Left ventricle myocardium inferior (tissue), 1 donor: ENCODE measurements at regions not wholly inside any gene's neighbourhood (a gene's known extent, or its start where the extent isn't known, plus 50 kb on each side); places are given as distances from the start of the nearest gene placed in this dataset.

Experiments used
- DNase-seq: peaks from one replicate; pipeline ENCODE4 v3.0.0-alpha.2; 2020
- H3K27ac ChIP-seq: fragments of 200-600 bp; replicated peaks from 2 replicates; pipeline ENCODE4 v1.8.0; 2021
- H3K27me3 ChIP-seq: fragments of 200-600 bp; 2 replicates; pipeline ENCODE4 v1.8.0; 2021; ENCODE audit warnings: low read depth
- H3K36me3 ChIP-seq: fragments of 200-600 bp; 2 replicates; pipeline ENCODE4 v1.8.0; 2021
- H3K4me1 ChIP-seq: fragments of 200-600 bp; 2 replicates; pipeline ENCODE4 v1.8.0; 2021
- H3K4me3 ChIP-seq: fragments of 200-600 bp; 2 replicates; pipeline ENCODE4 v1.8.0; 2021; ENCODE audit warnings: mild to moderate bottlenecking, moderate library complexity
- H3K9me3 ChIP-seq: fragments of 200-600 bp; replicated peaks from 2 replicates; pipeline ENCODE4 v1.8.0; 2021
- intact Hi-C: fragments of 100-400 bp; cut with micrococcal nuclease; formaldehyde crosslinking; loops from one replicate; pipeline ENCODE4 v1.11.0; 2022
- TF ChIP-seq, protein P1 (sequence below): fragments of 200-600 bp; IDR thresholded peaks from 2 replicates; pipeline ENCODE4 v1.8.0; 2021; ENCODE audit warnings: antibody characterized with exemption, mild to moderate bottlenecking, borderline replicate concordance
- donor health status: DM: no; HTN: yes; CAD: no; lungs with severe emphysema.

DNA sequence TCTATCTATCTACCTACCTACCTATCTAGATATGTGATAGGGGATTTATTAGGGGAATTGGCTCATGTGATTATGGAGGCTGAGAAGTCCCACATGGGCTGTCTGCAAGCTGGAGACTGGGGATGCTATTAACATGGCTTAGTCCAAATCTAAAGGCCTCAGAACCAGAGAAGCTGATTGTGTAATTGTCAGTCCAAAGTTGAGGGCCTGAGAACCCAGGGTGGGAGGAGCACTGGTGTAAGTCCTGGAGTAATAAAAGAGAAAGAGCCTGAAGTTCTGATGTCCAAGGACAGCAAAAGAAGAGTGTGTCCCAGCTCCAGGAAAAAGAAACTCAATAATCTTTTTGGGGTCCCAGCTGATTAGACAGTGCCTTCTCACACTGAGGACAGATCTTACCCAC lies 98.5 kb upstream of the SEL1L start:
- Histone ChIP-seq H3K9me3 (no peaks in the 10 kb centered on the region), H3K36me3 (no peaks in the 10 kb centered on the region), H3K4me3 (no peak overlapping the region), H3K4me1 (no peaks in the 10 kb centered on the region), H3K27ac (no peak overlapping the region), H3K27me3 (no peaks in the 10 kb centered on the region)
- TF ChIP-seq, protein P1, sequence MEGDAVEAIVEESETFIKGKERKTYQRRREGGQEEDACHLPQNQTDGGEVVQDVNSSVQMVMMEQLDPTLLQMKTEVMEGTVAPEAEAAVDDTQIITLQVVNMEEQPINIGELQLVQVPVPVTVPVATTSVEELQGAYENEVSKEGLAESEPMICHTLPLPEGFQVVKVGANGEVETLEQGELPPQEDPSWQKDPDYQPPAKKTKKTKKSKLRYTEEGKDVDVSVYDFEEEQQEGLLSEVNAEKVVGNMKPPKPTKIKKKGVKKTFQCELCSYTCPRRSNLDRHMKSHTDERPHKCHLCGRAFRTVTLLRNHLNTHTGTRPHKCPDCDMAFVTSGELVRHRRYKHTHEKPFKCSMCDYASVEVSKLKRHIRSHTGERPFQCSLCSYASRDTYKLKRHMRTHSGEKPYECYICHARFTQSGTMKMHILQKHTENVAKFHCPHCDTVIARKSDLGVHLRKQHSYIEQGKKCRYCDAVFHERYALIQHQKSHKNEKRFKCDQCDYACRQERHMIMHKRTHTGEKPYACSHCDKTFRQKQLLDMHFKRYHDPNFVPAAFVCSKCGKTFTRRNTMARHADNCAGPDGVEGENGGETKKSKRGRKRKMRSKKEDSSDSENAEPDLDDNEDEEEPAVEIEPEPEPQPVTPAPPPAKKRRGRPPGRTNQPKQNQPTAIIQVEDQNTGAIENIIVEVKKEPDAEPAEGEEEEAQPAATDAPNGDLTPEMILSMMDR = no peak
- DNase-seq = no peak
- intact Hi-C loops = no loop called here

DNA sequence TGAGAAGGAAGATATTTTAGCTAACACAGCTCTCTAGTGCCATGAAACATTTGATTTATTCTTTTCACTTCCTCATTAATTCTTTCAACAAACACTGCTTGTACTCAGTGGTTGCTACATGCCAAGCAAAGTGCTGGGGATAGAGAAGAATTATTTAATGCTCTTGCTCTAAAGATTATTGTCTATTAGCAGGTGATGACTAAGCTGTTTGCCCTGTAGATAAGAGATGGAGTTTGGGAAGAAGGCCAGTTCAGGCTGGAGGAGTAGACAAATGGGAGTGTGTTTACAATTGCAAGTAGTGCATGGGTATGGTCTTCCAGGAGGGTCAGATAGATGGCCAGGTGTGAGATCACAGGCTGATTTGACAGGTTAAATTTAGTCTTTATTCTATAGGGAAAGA lies 99.8 kb upstream of the SEL1L start:
- Histone ChIP-seq H3K27ac (no peak overlapping the region), H3K4me1 (no peaks in the 10 kb centered on the region), H3K4me3 (no peak overlapping the region), H3K36me3 (no peaks in the 10 kb centered on the region), H3K27me3 (no peaks in the 10 kb centered on the region), H3K9me3 (no peaks in the 10 kb centered on the region)
- DNase-seq = no peak
- intact Hi-C loops = no loop called here
- TF ChIP-seq, protein P1 = no peak

GRCh38 chr14:81637639-81638038 lies 104.0 kb upstream of the SEL1L start:
- no peak for DNase-seq
- no peak overlapping the region for H3K27ac ChIP-seq
- H3K27me3 ChIP-seq = no peaks in the 10 kb centered on the region
- TF ChIP-seq, protein P1 = no peak
- H3K9me3 ChIP-seq = no peaks in the 10 kb centered on the region
- H3K36me3 ChIP-seq = no peaks in the 10 kb centered on the region
- H3K4me1 ChIP-seq = peaks cover 4% of the 10 kb centered on the region
- no peak overlapping the region for H3K4me3 ChIP-seq
- intact Hi-C loops = no loop called here

GRCh38 chr14:81638656-81639280 lies 105.1 kb upstream of the SEL1L start:
- H3K9me3 ChIP-seq = no peaks in the 10 kb centered on the region
- intact Hi-C loops = no loop called here
- H3K36me3 ChIP-seq = no peaks in the 10 kb centered on the region
- no peak for DNase-seq
- H3K4me1 ChIP-seq = peaks cover 4% of the 10 kb centered on the region
- H3K4me3 ChIP-seq = no peak overlapping the region
- no peaks in the 10 kb centered on the region for H3K27me3 ChIP-seq
- no peak overlapping the region for H3K27ac ChIP-seq
- TF ChIP-seq, protein P1 = no peak

GRCh38 chr14:81653626-81654025 lies 120.0 kb upstream of the SEL1L start:
- intact Hi-C loops = no loop called here
- no peak overlapping the region for H3K27ac ChIP-seq

More at GRCh38 chr14:81653626-81654025, 120.0 kb upstream of the SEL1L start:
- no peak for DNase-seq
- peaks cover 7% of the 10 kb centered on the region for H3K9me3 ChIP-seq
- TF ChIP-seq, protein P1 = no peak
- H3K4me1 ChIP-seq = peaks cover 26% of the 10 kb centered on the region
- no peak overlapping the region for H3K4me3 ChIP-seq
- H3K36me3 ChIP-seq = no peaks in the 10 kb centered on the region
- H3K27me3 ChIP-seq = no peaks in the 10 kb centered on the region
